HCT116 (cell line): ENCODE measurements at regions not wholly inside any gene's neighbourhood (a gene's known extent, or its start where the extent isn't known, plus 50 kb on each side); places are given as distances from the start of the nearest gene placed in this dataset.

Source experiments
- ATAC-seq: fragments of 200-7000 bp; cut with Tn5 transposase; 2 replicates; pipeline ENCODE4 v1.9.1; 2020; ENCODE audit warnings: mild to moderate bottlenecking, moderate library complexity
- BruUV-seq: library from RNA; stranded (reverse); fragments of 400-500 nt; replicated peaks from 2 replicates; lab custom pipeline; 2021; lab: Mats Ljungman, UMichigan
- CTCF ChIA-PET: fragments of 300-600 bp; sonication (Branson Sonifier 250); formaldehyde crosslinking; loops from one replicate; lab custom pipeline; 2021; ENCODE audit warnings: antibody characterized with exemption; lab: Charles Lee
- POLR2A ChIA-PET: fragments of 300-600, 350-600 bp; sonication (Branson Sonifier 250); formaldehyde crosslinking; loops from one replicate; lab custom pipeline; 2021; ENCODE audit warnings: antibody characterized with exemption; lab: Charles Lee
- RAD21 ChIA-PET, 2 experiments: fragments of 300-600 bp; sonication (Branson Sonifier 250); formaldehyde crosslinking; loops; one replicate each; lab custom pipeline; 2023; ENCODE audit warnings: low total read pairs in 2 of 2; ENCODE audit not compliant: uncharacterized antibody in 2 of 2, unreplicated experiment in 2 of 2, low non-redundant PET in 1 of 2; lab: Charles Lee
- DNase-seq: peaks from one replicate; pipeline ENCODE4 v3.0.0-alpha.2; 2010; ENCODE audit warnings: low read depth, low spot score
- H2AFZ ChIP-seq: fragments of 200-600 bp; shearing (Covaris generic), sonication (generic); 2 replicates; pipeline ENCODE4 v1.6.1; 2017; ENCODE audit warnings: low read depth, mixed run types, mixed read lengths, antibody characterized with exemption, low read length; ENCODE audit not compliant: poor library complexity, severe bottlenecking
- H3K27ac ChIP-seq: 2 replicates; pipeline ENCODE4 v1.5.1; 2012; ENCODE audit warnings: low read depth, low read length
- H3K27me3 ChIP-seq: fragments of 200-600 bp; sonication (generic); 2 replicates; pipeline ENCODE4 v1.6.1; 2016; ENCODE audit warnings: mixed run types, low read length, mixed read lengths; ENCODE audit not compliant: insufficient read depth
- H3K36me3 ChIP-seq, 2 experiments: fragments of 200-500 bp in 1 of 2; fragments of 200-600 bp in 1 of 2; sonication (Bioruptor generic) in 1 of 2; sonication (generic) in 1 of 2; 2 replicates each; pipeline versions ENCODE4 v1.5.1 to v1.6.1; 2014 to 2016; ENCODE audit warnings: low read length in 2 of 2, inconsistent platforms in 1 of 2, mixed read lengths in 1 of 2, mixed run types in 1 of 2; ENCODE audit not compliant: insufficient read depth in 2 of 2, control insufficient read depth in 1 of 2
- H3K4me1 ChIP-seq, 2 experiments: fragments of 200-600 bp in 1 of 2; sonication (generic) in 1 of 2; 2 replicates each; pipeline versions ENCODE4 v1.5.1 to v1.6.1; 2012 to 2017; ENCODE audit warnings: low read length in 2 of 2, inconsistent platforms in 1 of 2, mild to moderate bottlenecking in 1 of 2, mixed read lengths in 1 of 2, mixed run types in 1 of 2, moderate library complexity in 1 of 2; ENCODE audit not compliant: insufficient read depth in 2 of 2, control insufficient read depth in 1 of 2
- H3K4me2 ChIP-seq: fragments of 200-600 bp; sonication (generic); 2 replicates; pipeline ENCODE4 v1.6.1; 2017; ENCODE audit warnings: mixed run types, low read length, mixed read lengths
- H3K4me3 ChIP-seq, 2 experiments: fragments of 200-600 bp in 1 of 2; sonication (generic) in 1 of 2; replicated peaks in 1 of 2; 2 replicates each; pipeline ENCODE4 v1.5.1; 2011 to 2016; ENCODE audit warnings: low read length in 2 of 2, control low read depth in 1 of 2, low read depth in 1 of 2, mild to moderate bottlenecking in 1 of 2, mixed read lengths in 1 of 2, mixed run types in 1 of 2
- H3K79me2 ChIP-seq: fragments of 200-600 bp; sonication (generic); 2 replicates; pipeline ENCODE4 v1.6.1; 2017; ENCODE audit warnings: mild to moderate bottlenecking, mixed run types, low read length, moderate library complexity, mixed read lengths; ENCODE audit not compliant: insufficient read depth
- H3K9ac ChIP-seq: fragments of 200-600 bp; sonication (generic); 2 replicates; pipeline ENCODE4 v1.6.1; 2016; ENCODE audit warnings: low read length, mixed read lengths
- H3K9me2 ChIP-seq: fragments of 200-600 bp; sonication (generic), shearing (Covaris generic); 2 replicates; pipeline ENCODE4 v1.6.1; 2017; ENCODE audit warnings: mixed run types, mild to moderate bottlenecking, moderate library complexity; ENCODE audit not compliant: insufficient read depth
- H3K9me3 ChIP-seq, 2 experiments: fragments of 200-500 bp in 1 of 2; fragments of 200-600 bp in 1 of 2; sonication (Bioruptor generic) in 1 of 2; sonication (generic) in 1 of 2; 2 replicates each; pipeline ENCODE4 v1.6.1; 2014 to 2017; ENCODE audit warnings: low read length in 2 of 2, mixed read lengths in 2 of 2, inconsistent platforms in 1 of 2, low read depth in 1 of 2, mild to moderate bottlenecking in 1 of 2, mixed run types in 1 of 2, moderate library complexity in 1 of 2; ENCODE audit not compliant: control insufficient read depth in 1 of 2, insufficient read depth in 1 of 2
- H4K20me1 ChIP-seq: fragments of 200-600 bp; sonication (generic), shearing (Covaris generic); 2 replicates; pipeline ENCODE4 v1.6.1; 2017; ENCODE audit warnings: mixed run types, mild to moderate bottlenecking, moderate library complexity; ENCODE audit not compliant: insufficient read depth
- ATF3 ChIP-seq: IDR thresholded peaks from 2 replicates; pipeline ENCODE4 v1.6.1; 2012
- CBX3 ChIP-seq: IDR thresholded peaks from 2 replicates; pipeline ENCODE4 v1.6.1; 2012; ENCODE audit warnings: low read depth
- CEBPB ChIP-seq: IDR thresholded peaks from 2 replicates; pipeline ENCODE4 v1.6.1; 2012; ENCODE audit warnings: low read depth
- CTCF ChIP-seq, 3 experiments: fragments of 200-600 bp in 1 of 3; sonication (generic) in 1 of 3; IDR thresholded peaks in 2 of 3; conservative IDR thresholded peaks in 1 of 3; 2 replicates each; pipeline ENCODE4 v1.5.1; 2012 to 2017; ENCODE audit warnings: low read depth in 2 of 3, low read length in 2 of 3, antibody characterized with exemption in 1 of 3, borderline replicate concordance in 1 of 3, control low read depth in 1 of 3, mild to moderate bottlenecking in 1 of 3, mixed read lengths in 1 of 3, mixed run types in 1 of 3, moderate library complexity in 1 of 3; ENCODE audit not compliant: insufficient read depth in 1 of 3
- EGR1 ChIP-seq: IDR thresholded peaks from 2 replicates; pipeline ENCODE4 v1.6.1; 2012; ENCODE audit warnings: low read depth
- ELF1 ChIP-seq: IDR thresholded peaks from 2 replicates; pipeline ENCODE4 v1.6.1; 2012; ENCODE audit warnings: low read depth, borderline replicate concordance
- EZH2 ChIP-seq: fragments of 200-600 bp; sonication (generic); IDR thresholded peaks from 2 replicates; pipeline ENCODE4 v1.6.1; 2017; ENCODE audit warnings: antibody characterized with exemption, mixed run types
- FOSL1 ChIP-seq: IDR thresholded peaks from 2 replicates; pipeline ENCODE4 v1.6.1; 2012; ENCODE audit warnings: low read depth
- JUND ChIP-seq: IDR thresholded peaks from 2 replicates; pipeline ENCODE4 v1.6.1; 2012
- MAX ChIP-seq: IDR thresholded peaks from 2 replicates; pipeline ENCODE4 v1.6.1; 2012
- POLR2A ChIP-seq: IDR thresholded peaks from 2 replicates; pipeline ENCODE4 v1.7.0; 2011; ENCODE audit warnings: borderline replicate concordance; ENCODE audit not compliant: insufficient read depth, insufficient read length; ENCODE audit errors: extremely low read depth
- POLR2AphosphoS5 ChIP-seq: IDR thresholded peaks from 2 replicates; pipeline ENCODE4 v1.6.1; 2011; ENCODE audit warnings: mild to moderate bottlenecking, low read depth, low read length, moderate library complexity
- REST ChIP-seq: IDR thresholded peaks from 2 replicates; pipeline ENCODE4 v1.6.1; 2012; ENCODE audit warnings: low read depth
- SIN3A ChIP-seq: IDR thresholded peaks from 2 replicates; pipeline ENCODE4 v1.6.1; 2012; ENCODE audit warnings: low read depth
- SRF ChIP-seq: IDR thresholded peaks from 2 replicates; pipeline ENCODE4 v1.6.1; 2012; ENCODE audit warnings: low read depth
- TCF7L2 ChIP-seq: IDR thresholded peaks from 2 replicates; pipeline ENCODE4 v1.7.0; 2011; ENCODE audit warnings: borderline replicate concordance, inconsistent platforms; ENCODE audit not compliant: insufficient read depth, insufficient read length; ENCODE audit errors: extremely low read depth
- YY1 ChIP-seq: IDR thresholded peaks from 2 replicates; pipeline ENCODE4 v1.6.1; 2011; ENCODE audit warnings: low read length, low read depth, moderate library complexity, mild to moderate bottlenecking; ENCODE audit not compliant: insufficient replicate concordance; ENCODE audit errors: extremely low read depth
- ZBTB33 ChIP-seq: IDR thresholded peaks from 2 replicates; pipeline ENCODE4 v1.6.1; 2011; ENCODE audit warnings: mild to moderate bottlenecking, low read length, moderate library complexity; ENCODE audit not compliant: insufficient replicate concordance; ENCODE audit errors: extremely low read depth
- ZFX ChIP-seq: fragments of 450-650 bp; IDR thresholded peaks from 2 replicates; pipeline ENCODE4 v1.6.1; 2017
- intact Hi-C: fragments of 100-400 bp; cut with micrococcal nuclease; formaldehyde crosslinking; loops from 2 replicates; pipeline ENCODE4 v1.10.0; 2022

- Histone ChIP-seq H3K4me2 (peak overlapping the region; percentile 63), H3K4me3 (no peak overlapping the region), H4K20me1 (no peaks in the 10 kb centered on the region), H3K27ac (peak overlapping the region; percentile 99), H3K4me1 (peaks cover 64 to 74% of the 10 kb centered on the region in 2 experiments), H3K9me3 (no peaks in the 10 kb centered on the region), H3K9ac (peak overlapping the region; percentile 36), H3K79me2 (no peaks in the 10 kb centered on the region), H2AFZ (no peak overlapping the region), H3K27me3 (no peaks in the 10 kb centered on the region), H3K9me2 (no peaks in the 10 kb centered on the region), H3K36me3 (no peaks in the 10 kb centered on the region)
- CTCF ChIA-PET = no interaction called here
- TSS peak; percentile 53 for BruUV-seq
- intact Hi-C loops = loop anchor here (5.0 to 10.0 kb wide), 5 partner anchors 92 to 535 kb away; partner anchors contain the start of gene HTR7
- DNase-seq (peak; percentile 96), ATAC-seq (peak; percentile 87)
- RAD21 ChIA-PET = no interaction called here
- POLR2A ChIA-PET = interaction anchor here (0.7 to 1.5 kb wide), 4 partner anchors 11 to 268 kb away, joined by 3 to 4 read pairs (median 3); no protein-coding TSS in a partner anchor
- TF ChIP-seq ATF3 (peak; percentile 81), EGR1 (0 out of 2 replicates have a peak, but pooled peaks have one; percentile 37), ZBTB33 (peak; percentile 41), JUND (peak; percentile 99), EZH2 (no peak), SIN3A (peak; percentile 71), CBX3 (peak; percentile 98), POLR2AphosphoS5 (peak; percentile 73), YY1 (peak; percentile 87), FOSL1 (peak; percentile 100), ZFX (no peak), SRF (peak; percentile 90), CTCF (IDR thresholded peaks at IDR 0.05 in 2 of 3, conservative IDR thresholded peaks at IDR 0.05 in 1 of 3; ENCODE audit: borderline replicate concordance in 1 of 3, insufficient read depth in 1 of 3, low read depth in 2 of 3, low read length in 2 of 3) (no peak), REST (no peak), POLR2A (no peak), CEBPB (peak; percentile 75), TCF7L2 (peak; percentile 77), MAX (peak; percentile 77), ELF1 (no peak)
Measured at GRCh38 chr10:90319188-90319914, 538.5 kb downstream of the HTR7 start.
